ENCODE measurements at regions not wholly inside any gene's neighbourhood (a gene's known extent, or its start where the extent isn't known, plus 50 kb on each side); places are given as distances from the start of the nearest gene placed in this dataset.
"Not testable (repeated sequence)": the region's sequence is repeated elsewhere in the genome, so short reads cannot be mapped to it uniquely, and the experiment has no call there.

GRCh38 chr21:36265431-36265830 is 54.6 kb upstream of the MORC3 start:
- peak overlapping the region; percentile 57 for H3K18ac ChIP-seq (ENCODE audit: low read length)
- H3K4me3 ChIP-seq (ENCODE audit: low read length in 2 of 2): no peak overlapping the region
- no peak overlapping the region for H2AFZ ChIP-seq (ENCODE audit: low read length)
- no peak for DNase-seq (ENCODE audit: low spot score)
- H3K4me2 ChIP-seq (ENCODE audit: insufficient read depth, low read length, poor library complexity, severe bottlenecking): no peak overlapping the region
- no peak overlapping the region for H4K8ac ChIP-seq (ENCODE audit: low read depth, low read length)
- H2BK120ac ChIP-seq (ENCODE audit: low read depth, low read length): no peak overlapping the region
- no peak overlapping the region for H2AK5ac ChIP-seq (ENCODE audit: low read depth, low read length)
- H3K9me3 ChIP-seq (replicated peaks in 1 of 2; ENCODE audit: control insufficient read depth in 2 of 2, insufficient read depth in 1 of 2, low read depth in 1 of 2, low read length in 2 of 2): peaks cover 0 to 4% of the 10 kb centered on the region in 2 donors
- H3K36me3 ChIP-seq (replicated peaks in 1 of 2; ENCODE audit: control insufficient read depth in 2 of 2, insufficient read depth in 2 of 2, low read length in 2 of 2): peaks cover 6 to 53% of the 10 kb centered on the region in 2 donors
- no peaks in the 10 kb centered on the region for H3K4me1 ChIP-seq (ENCODE audit: control insufficient read depth in 2 of 2, insufficient read depth in 1 of 2, low read depth in 1 of 2, low read length in 2 of 2)
- H3K27me3 ChIP-seq (ENCODE audit: control insufficient read depth in 3 of 3, insufficient read depth in 3 of 3, low read depth in 1 of 3, low read length in 3 of 3): no peaks in the 10 kb centered on the region
- no CpG with 5 or more reads among the region's 9 CpGs for WGBS, 2 donors (ENCODE audit: extremely low coverage in 2 of 2, insufficient read length in 2 of 2, insufficient replicate concordance in 1 of 2)
- H2BK12ac ChIP-seq (ENCODE audit: low read length): peak overlapping the region; percentile 58
- peak overlapping the region; percentile 97 for H3K14ac ChIP-seq (ENCODE audit: low read length)
- H2BK5ac ChIP-seq (ENCODE audit: low read length): no peak overlapping the region
- H3K23ac ChIP-seq (ENCODE audit: low read depth, low read length, poor library complexity): no peak overlapping the region
- no peak overlapping the region for H4K91ac ChIP-seq (ENCODE audit: low read depth, low read length, poor library complexity)
- H3K79me1 ChIP-seq (ENCODE audit: low read depth, low read length): no peaks in the 10 kb centered on the region
- peak overlapping the region; percentile 70 for H3K9ac ChIP-seq (ENCODE audit: low read depth, low read length, poor library complexity)
- no peak overlapping the region for H2BK15ac ChIP-seq (ENCODE audit: low read length)
- H3K27ac ChIP-seq (replicated peaks; ENCODE audit: low read length): no peak overlapping the region
- H3K4ac ChIP-seq (ENCODE audit: low read length): no peak overlapping the region

GRCh38 chr21:36267828-36268227 is 52.2 kb upstream of the MORC3 start:
- H3K4me1 ChIP-seq (ENCODE audit: control insufficient read depth in 2 of 2, insufficient read depth in 1 of 2, low read depth in 1 of 2, low read length in 2 of 2); H3K4ac ChIP-seq (ENCODE audit: low read length); H2BK120ac ChIP-seq (ENCODE audit: low read depth, low read length); DNase-seq (ENCODE audit: low spot score); H3K27me3 ChIP-seq (ENCODE audit: control insufficient read depth in 3 of 3, insufficient read depth in 3 of 3, low read depth in 1 of 3, low read length in 3 of 3); H2BK15ac ChIP-seq (ENCODE audit: low read length); H3K4me3 ChIP-seq (ENCODE audit: low read length in 2 of 2); H3K18ac ChIP-seq (ENCODE audit: low read length); H2AK5ac ChIP-seq (ENCODE audit: low read depth, low read length); H4K8ac ChIP-seq (ENCODE audit: low read depth, low read length); H3K4me2 ChIP-seq (ENCODE audit: insufficient read depth, low read length, poor library complexity, severe bottlenecking); H2BK5ac ChIP-seq (ENCODE audit: low read length); H3K14ac ChIP-seq (ENCODE audit: low read length); H3K23ac ChIP-seq (ENCODE audit: low read depth, low read length, poor library complexity); H3K9me3 ChIP-seq (replicated peaks in 1 of 2; ENCODE audit: control insufficient read depth in 2 of 2, insufficient read depth in 1 of 2, low read depth in 1 of 2, low read length in 2 of 2); H4K91ac ChIP-seq (ENCODE audit: low read depth, low read length, poor library complexity); H3K9ac ChIP-seq (ENCODE audit: low read depth, low read length, poor library complexity); H2BK12ac ChIP-seq (ENCODE audit: low read length); H2AFZ ChIP-seq (ENCODE audit: low read length); H3K27ac ChIP-seq (replicated peaks; ENCODE audit: low read length); H3K79me1 ChIP-seq (ENCODE audit: low read depth, low read length): not testable (repeated sequence)
- peaks cover 4 to 48% of the 10 kb centered on the region in 2 donors for H3K36me3 ChIP-seq (replicated peaks in 1 of 2; ENCODE audit: control insufficient read depth in 2 of 2, insufficient read depth in 2 of 2, low read length in 2 of 2)
- no CpG with 5 or more reads among the region's 6 CpGs for WGBS, 2 donors (ENCODE audit: extremely low coverage in 2 of 2, insufficient read length in 2 of 2, insufficient replicate concordance in 1 of 2)

- not testable (repeated sequence) for DNase-seq (ENCODE audit: low spot score); H3K23ac ChIP-seq (ENCODE audit: low read depth, low read length, poor library complexity); H2AK5ac ChIP-seq (ENCODE audit: low read depth, low read length); H3K79me1 ChIP-seq (ENCODE audit: low read depth, low read length); H2BK12ac ChIP-seq (ENCODE audit: low read length); H2BK5ac ChIP-seq (ENCODE audit: low read length); H3K4ac ChIP-seq (ENCODE audit: low read length); H3K27ac ChIP-seq (replicated peaks; ENCODE audit: low read length); H3K4me2 ChIP-seq (ENCODE audit: insufficient read depth, low read length, poor library complexity, severe bottlenecking); H3K4me1 ChIP-seq (ENCODE audit: control insufficient read depth in 2 of 2, insufficient read depth in 1 of 2, low read depth in 1 of 2, low read length in 2 of 2); H3K9me3 ChIP-seq (replicated peaks in 1 of 2; ENCODE audit: control insufficient read depth in 2 of 2, insufficient read depth in 1 of 2, low read depth in 1 of 2, low read length in 2 of 2); H4K8ac ChIP-seq (ENCODE audit: low read depth, low read length); H3K4me3 ChIP-seq (ENCODE audit: low read length in 2 of 2); H3K27me3 ChIP-seq (ENCODE audit: control insufficient read depth in 3 of 3, insufficient read depth in 3 of 3, low read depth in 1 of 3, low read length in 3 of 3); H3K14ac ChIP-seq (ENCODE audit: low read length); H3K9ac ChIP-seq (ENCODE audit: low read depth, low read length, poor library complexity); H4K91ac ChIP-seq (ENCODE audit: low read depth, low read length, poor library complexity); H3K18ac ChIP-seq (ENCODE audit: low read length); H2BK15ac ChIP-seq (ENCODE audit: low read length); H2AFZ ChIP-seq (ENCODE audit: low read length); H2BK120ac ChIP-seq (ENCODE audit: low read depth, low read length)
- WGBS, 2 donors (ENCODE audit: extremely low coverage in 2 of 2, insufficient read length in 2 of 2, insufficient replicate concordance in 1 of 2): no CpG with 5 or more reads among the region's 4 CpGs
- H3K36me3 ChIP-seq (replicated peaks in 1 of 2; ENCODE audit: control insufficient read depth in 2 of 2, insufficient read depth in 2 of 2, low read length in 2 of 2): peaks cover 4 to 46% of the 10 kb centered on the region in 2 donors
Observed at GRCh38 chr21:36268264-36268663, 51.7 kb upstream of the MORC3 start.
